Bronchial epithelial cell (primary cell): ENCODE measurements at regions not wholly inside any gene's neighbourhood (a gene's known extent, or its start where the extent isn't known, plus 50 kb on each side); places are given as distances from the start of the nearest gene placed in this dataset.

ENCODE experiments used
- DNase-seq: peaks from one replicate; pipeline ENCODE4 v3.0.0-alpha.2; 2010; ENCODE audit warnings: low read depth
- FAIRE-seq: peaks from 2 replicates; lab custom pipeline; 2011; peaks lifted over from hg19 to GRCh38; lab: Jason Lieb, UNC
- H3K27me3 ChIP-seq: 2 replicates; pipeline ENCODE4 v1.5.1; 2011; ENCODE audit warnings: low read length; ENCODE audit not compliant: control insufficient read depth, insufficient read depth
- H3K36me3 ChIP-seq: 2 replicates; pipeline ENCODE4 v1.5.1; 2011; ENCODE audit warnings: low read length; ENCODE audit not compliant: control insufficient read depth, insufficient read depth
- H3K4me3 ChIP-seq: 2 replicates; pipeline ENCODE4 v1.5.1; 2011; ENCODE audit warnings: mild to moderate bottlenecking, low read depth, low read length, control low read depth
- TF ChIP-seq, protein P1 (sequence below): IDR thresholded peaks from 2 replicates; pipeline ENCODE4 v1.5.1; 2011; ENCODE audit warnings: mild to moderate bottlenecking, moderate library complexity, low read length, control low read depth, inconsistent platforms; ENCODE audit not compliant: insufficient read depth, severe bottlenecking

DNA sequence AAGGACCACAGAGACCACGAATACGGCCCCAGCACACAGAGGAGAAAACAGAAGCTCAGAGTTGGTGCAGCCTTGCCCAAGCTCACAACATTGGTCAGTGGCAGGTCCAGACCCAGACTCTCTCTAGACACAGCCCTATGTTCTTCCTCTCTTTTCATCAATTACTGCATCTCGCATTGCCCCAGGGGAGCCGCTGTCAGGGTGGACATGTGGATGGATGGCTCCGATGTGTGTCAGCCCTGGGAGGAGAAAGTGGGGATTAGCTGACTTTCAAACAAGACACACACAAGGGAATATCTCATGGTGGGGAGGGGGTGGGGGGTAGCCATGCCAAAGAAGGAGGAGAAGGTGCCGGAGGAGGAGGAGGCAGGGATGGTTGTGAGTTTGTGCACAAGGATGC lies 556.8 kb downstream of the NPHP4 start:
- TF ChIP-seq, protein P1, sequence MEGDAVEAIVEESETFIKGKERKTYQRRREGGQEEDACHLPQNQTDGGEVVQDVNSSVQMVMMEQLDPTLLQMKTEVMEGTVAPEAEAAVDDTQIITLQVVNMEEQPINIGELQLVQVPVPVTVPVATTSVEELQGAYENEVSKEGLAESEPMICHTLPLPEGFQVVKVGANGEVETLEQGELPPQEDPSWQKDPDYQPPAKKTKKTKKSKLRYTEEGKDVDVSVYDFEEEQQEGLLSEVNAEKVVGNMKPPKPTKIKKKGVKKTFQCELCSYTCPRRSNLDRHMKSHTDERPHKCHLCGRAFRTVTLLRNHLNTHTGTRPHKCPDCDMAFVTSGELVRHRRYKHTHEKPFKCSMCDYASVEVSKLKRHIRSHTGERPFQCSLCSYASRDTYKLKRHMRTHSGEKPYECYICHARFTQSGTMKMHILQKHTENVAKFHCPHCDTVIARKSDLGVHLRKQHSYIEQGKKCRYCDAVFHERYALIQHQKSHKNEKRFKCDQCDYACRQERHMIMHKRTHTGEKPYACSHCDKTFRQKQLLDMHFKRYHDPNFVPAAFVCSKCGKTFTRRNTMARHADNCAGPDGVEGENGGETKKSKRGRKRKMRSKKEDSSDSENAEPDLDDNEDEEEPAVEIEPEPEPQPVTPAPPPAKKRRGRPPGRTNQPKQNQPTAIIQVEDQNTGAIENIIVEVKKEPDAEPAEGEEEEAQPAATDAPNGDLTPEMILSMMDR = no peak
- no peak for FAIRE-seq
- H3K27me3 ChIP-seq = no peaks in the 10 kb centered on the region
- no peaks in the 10 kb centered on the region for H3K36me3 ChIP-seq
- H3K4me3 ChIP-seq = no peak overlapping the region
- no peak for DNase-seq

GRCh38 chr1:5432436-5432835 lies 559.8 kb downstream of the NPHP4 start:
- FAIRE-seq (peak; percentile 40), DNase-seq (no peak)
- no peaks in the 10 kb centered on the region for H3K27me3 ChIP-seq

DNA sequence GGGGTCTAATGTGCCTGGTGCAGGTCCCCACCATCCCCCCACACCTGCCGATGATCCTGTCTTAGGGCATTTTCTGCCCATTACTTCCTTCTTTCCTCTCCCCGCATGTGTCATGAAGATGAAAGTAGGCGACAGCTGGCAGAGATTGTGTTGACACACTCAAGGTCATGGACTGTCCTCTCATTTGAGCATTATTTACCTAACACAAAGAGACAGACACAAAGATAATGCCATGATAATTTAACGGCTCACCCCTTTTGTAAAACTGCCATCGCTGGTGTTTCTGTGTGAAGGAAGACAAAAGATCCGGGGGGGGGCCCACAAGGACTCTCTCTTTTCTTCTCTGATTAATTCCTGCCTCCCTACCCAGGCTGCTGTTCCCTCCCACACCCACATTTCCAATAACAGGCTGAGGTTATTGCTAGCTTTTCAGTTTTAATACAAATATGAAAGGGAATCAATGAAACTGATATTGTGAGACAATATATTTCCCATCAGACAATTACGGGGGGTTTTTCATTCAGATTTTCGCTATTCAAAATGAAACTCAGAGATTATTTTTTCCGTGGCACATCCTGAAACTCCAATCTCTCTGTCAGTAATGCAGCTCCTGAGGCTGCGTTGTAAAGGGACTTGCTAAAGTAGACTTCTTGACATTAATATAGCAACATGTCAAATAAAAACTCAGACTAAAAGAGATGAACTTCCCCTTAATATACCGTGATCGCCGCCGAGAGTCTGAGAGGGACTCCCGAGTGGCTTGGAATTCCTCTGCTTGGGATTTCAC lies 561.1 kb downstream of the NPHP4 start:
- Histone ChIP-seq H3K4me3 (no peak overlapping the region), H3K36me3 (no peaks in the 10 kb centered on the region), H3K27me3 (no peaks in the 10 kb centered on the region)
- no peak for DNase-seq
- TF ChIP-seq, protein P1 = no peak
- peak; percentile 66 for FAIRE-seq

More at GRCh38 chr1:5432436-5432835, 559.8 kb downstream of the NPHP4 start:
- TF ChIP-seq, protein P1 = no peak
- Histone ChIP-seq H3K4me3 (no peak overlapping the region), H3K36me3 (no peaks in the 10 kb centered on the region)

DNA sequence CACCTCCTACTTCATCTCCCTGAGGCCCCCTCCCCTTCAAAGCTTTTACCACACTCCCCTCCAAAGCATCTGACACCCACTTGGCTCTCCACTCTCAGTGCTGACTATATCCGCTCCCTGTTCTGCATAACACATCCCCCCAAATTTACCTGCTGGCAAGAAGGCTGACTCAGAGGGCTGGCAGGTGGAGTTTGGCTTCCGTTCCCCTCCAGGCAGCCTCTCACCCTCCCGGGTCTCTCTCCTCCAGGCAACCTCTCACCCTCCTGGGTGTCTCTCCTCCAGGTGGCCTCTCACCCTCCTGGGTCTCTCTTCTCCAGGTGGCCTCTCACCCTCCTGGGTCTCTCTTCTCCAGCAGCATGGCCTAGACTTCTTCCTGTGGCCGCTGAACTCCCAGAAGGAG lies 562.1 kb downstream of the NPHP4 start:
- Histone ChIP-seq H3K36me3 (no peaks in the 10 kb centered on the region), H3K4me3 (no peak overlapping the region), H3K27me3 (no peaks in the 10 kb centered on the region)
- FAIRE-seq (no peak), DNase-seq (no peak)
- TF ChIP-seq, protein P1 = no peak

DNA sequence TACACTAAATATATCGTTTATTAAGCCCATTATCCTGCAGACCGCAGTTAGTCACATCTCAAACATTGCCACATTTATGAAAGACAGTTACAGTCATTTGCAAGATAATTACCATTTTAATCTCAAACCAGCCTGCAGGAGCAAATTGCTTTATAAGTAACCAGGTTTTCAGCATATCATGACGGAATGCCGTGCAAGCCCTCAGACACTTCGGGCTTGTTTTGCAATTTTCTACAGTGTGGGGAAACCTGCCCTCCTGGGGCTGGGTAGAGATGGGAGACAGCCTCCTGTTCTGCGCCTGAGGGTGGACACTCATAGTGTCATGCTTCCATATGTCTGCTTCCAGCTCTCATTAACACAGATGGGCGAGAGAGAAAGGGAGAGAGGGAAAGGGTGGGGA lies 563.9 kb downstream of the NPHP4 start:
- DNase-seq (no peak), FAIRE-seq (no peak)
- Histone ChIP-seq H3K36me3 (no peaks in the 10 kb centered on the region), H3K4me3 (no peak overlapping the region), H3K27me3 (no peaks in the 10 kb centered on the region)
- TF ChIP-seq, protein P1 = no peak

DNA sequence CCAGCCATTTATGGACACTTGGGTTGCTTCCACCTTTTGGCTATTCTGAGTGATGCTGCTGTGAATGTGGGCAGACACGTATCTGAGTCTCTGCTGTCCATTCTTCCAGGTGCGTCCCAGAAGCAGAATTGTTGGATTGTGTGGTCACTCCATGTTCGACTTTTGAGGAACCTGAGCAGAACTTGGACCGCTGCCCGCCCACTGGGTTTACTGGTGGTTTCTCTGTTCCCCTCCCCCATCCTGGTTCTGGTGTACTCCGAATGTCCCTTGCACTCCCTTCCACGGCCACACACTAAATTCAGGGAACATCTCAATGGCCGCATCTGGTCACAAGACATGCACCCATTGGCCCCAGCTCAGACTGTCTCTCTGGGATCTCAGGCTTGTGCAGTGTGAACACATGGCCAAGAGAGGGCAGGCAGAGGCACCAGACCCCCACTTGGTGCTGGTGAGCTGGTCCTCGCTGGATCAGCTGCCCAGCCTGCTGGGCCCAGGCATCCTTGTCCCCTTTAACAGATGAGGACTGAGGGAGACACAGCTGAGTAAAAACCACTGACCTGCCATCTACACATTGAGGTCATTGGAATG lies 565.1 kb downstream of the NPHP4 start:
- TF ChIP-seq, protein P1 = no peak
- Histone ChIP-seq H3K4me3 (no peak overlapping the region), H3K36me3 (no peaks in the 10 kb centered on the region), H3K27me3 (no peaks in the 10 kb centered on the region)
- peak; percentile 50 for FAIRE-seq
- no peak for DNase-seq
